Neural cell (in vitro differentiated cells): ENCODE measurements at regions not wholly inside any gene's neighbourhood (a gene's known extent, or its start where the extent isn't known, plus 50 kb on each side); places are given as distances from the start of the nearest gene placed in this dataset.

Experiments
- H2AFZ ChIP-seq: fragments of 200-600, 300-800 bp; sonication (generic), shearing (Covaris generic); 2 replicates; pipeline ENCODE4 v1.6.0; 2014; ENCODE audit warnings: low read depth, mild to moderate bottlenecking, antibody characterized with exemption, low read length, moderate library complexity
- H3F3A ChIP-seq: fragments of 200-600 bp; shearing (Covaris generic); 2 replicates; pipeline ENCODE4 v1.6.1; 2016; ENCODE audit warnings: mild to moderate bottlenecking, moderate library complexity, mixed read lengths, antibody characterized with exemption, low read length; ENCODE audit not compliant: insufficient read depth, poor library complexity, severe bottlenecking
- H3K27ac ChIP-seq: fragments of 200-600, 300-800 bp; sonication (generic), shearing (Covaris generic); 2 replicates; pipeline ENCODE4 v1.5.1; 2014; ENCODE audit warnings: mild to moderate bottlenecking, low read length, moderate library complexity
- H3K27me3 ChIP-seq: fragments of 300-800, 200-600 bp; sonication (generic), shearing (Covaris generic); 2 replicates; pipeline ENCODE4 v1.6.0; 2014; ENCODE audit warnings: mild to moderate bottlenecking, low read depth, low read length, moderate library complexity; ENCODE audit not compliant: insufficient read depth
- H3K36me3 ChIP-seq: fragments of 300-800, 200-600 bp; sonication (generic), shearing (Covaris generic); 2 replicates; pipeline ENCODE4 v1.5.1; 2014; ENCODE audit warnings: mild to moderate bottlenecking, antibody characterized with exemption, low read length, moderate library complexity; ENCODE audit not compliant: insufficient read depth
- H3K4me2 ChIP-seq: fragments of 300-800, 200-600 bp; sonication (generic), shearing (Covaris generic); 2 replicates; pipeline ENCODE4 v1.6.0; 2014; ENCODE audit warnings: mild to moderate bottlenecking, low read length
- H3K4me3 ChIP-seq: fragments of 300-800, 200-600 bp; sonication (generic), shearing (Covaris generic); 2 replicates; pipeline ENCODE4 v1.5.1; 2014; ENCODE audit warnings: mild to moderate bottlenecking, low read length, moderate library complexity
- H3K79me2 ChIP-seq: fragments of 200-600 bp; shearing (Covaris generic); replicated peaks from 2 replicates; pipeline ENCODE4 v1.6.0; 2014; ENCODE audit warnings: mild to moderate bottlenecking, low read length, moderate library complexity; ENCODE audit not compliant: insufficient read depth
- H3K9ac ChIP-seq: fragments of 300-800, 200-600 bp; sonication (generic), shearing (Covaris generic); 2 replicates; pipeline ENCODE4 v1.6.1; 2016; ENCODE audit warnings: mild to moderate bottlenecking, low read length, mixed read lengths
- H3K9me2 ChIP-seq: fragments of 200-600 bp; shearing (Covaris generic); 2 replicates; pipeline ENCODE4 v1.6.1; 2016; ENCODE audit warnings: mild to moderate bottlenecking, low read length, mixed read lengths; ENCODE audit not compliant: insufficient read depth
- H3K9me3 ChIP-seq: fragments of 200-600, 300-800 bp; sonication (generic), shearing (Covaris generic); 2 replicates; pipeline ENCODE4 v1.6.1; 2016; ENCODE audit warnings: mild to moderate bottlenecking, mixed run types, low read length, moderate library complexity, mixed read lengths
- H4K20me1 ChIP-seq: fragments of 200-600 bp; shearing (Covaris generic); 2 replicates; pipeline ENCODE4 v1.6.1; 2016; ENCODE audit warnings: mild to moderate bottlenecking, mixed run types; ENCODE audit not compliant: insufficient read depth
- EZH2 ChIP-seq: fragments of 200-600, 300-800 bp; shearing (Covaris generic), sonication (generic); IDR thresholded peaks from 2 replicates; pipeline ENCODE4 v1.6.1; 2014; ENCODE audit warnings: antibody characterized with exemption, low read length, borderline replicate concordance, mild to moderate bottlenecking; ENCODE audit not compliant: insufficient read depth, poor library complexity, severe bottlenecking
- MXI1 ChIP-seq: fragments of 450-650 bp; conservative IDR thresholded peaks from 2 replicates; pipeline ENCODE4 v1.6.1; 2014; ENCODE audit warnings: antibody characterized with exemption, mild to moderate bottlenecking; ENCODE audit not compliant: poor library complexity, severe bottlenecking
- POLR2AphosphoS5 ChIP-seq: IDR thresholded peaks from 2 replicates; pipeline ENCODE4 v1.6.1; 2012
- RAD21 ChIP-seq: fragments of 450-650 bp; conservative IDR thresholded peaks from 2 replicates; pipeline ENCODE4 v1.6.1; 2014; ENCODE audit warnings: antibody characterized with exemption, mild to moderate bottlenecking, moderate library complexity
- TAF1 ChIP-seq: IDR thresholded peaks from 2 replicates; pipeline ENCODE4 v1.6.1; 2012; ENCODE audit warnings: low read depth
- TF ChIP-seq, protein P1 (sequence below): fragments of 450-650 bp; IDR thresholded peaks from 2 replicates; pipeline ENCODE4 v1.5.1; 2014; ENCODE audit warnings: antibody characterized with exemption, mild to moderate bottlenecking, moderate library complexity; ENCODE audit not compliant: poor library complexity, severe bottlenecking
- TF ChIP-seq, protein P2 (sequence below): IDR thresholded peaks from 2 replicates; pipeline ENCODE4 v1.6.1; 2012; ENCODE audit warnings: borderline replicate concordance

DNA sequence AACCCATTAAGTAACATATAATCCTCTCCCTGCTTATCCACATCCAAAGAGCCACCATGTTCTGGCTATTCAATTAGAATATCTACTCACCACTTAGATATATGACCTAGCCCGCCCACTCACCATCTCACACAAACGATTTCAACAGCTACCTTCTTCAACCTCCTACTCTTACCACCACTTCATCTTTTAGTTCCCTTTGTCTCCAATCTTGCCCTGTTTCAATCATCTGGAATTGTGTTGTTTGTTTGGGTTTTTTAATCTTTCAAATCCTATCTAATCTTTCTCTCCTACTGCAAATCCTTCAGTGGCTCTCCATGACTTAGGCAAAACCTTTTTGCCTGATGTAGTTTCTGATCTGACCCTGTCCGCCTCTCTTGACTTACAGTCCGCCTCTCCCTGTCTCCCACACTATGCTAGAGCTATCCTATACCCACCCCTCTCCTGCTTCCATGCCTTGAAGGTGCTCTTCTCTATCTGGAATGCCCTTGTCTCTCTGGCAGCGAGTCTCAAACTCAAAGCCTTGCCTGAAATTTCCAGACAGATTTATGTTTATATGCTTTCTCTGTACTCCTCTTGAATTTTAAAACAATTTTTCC lies 161.0 kb upstream of the CRY1 start:
- TF ChIP-seq EZH2 (no peak), MXI1 (no peak), POLR2AphosphoS5 (no peak), RAD21 (no peak)
- TF ChIP-seq, protein P1, sequence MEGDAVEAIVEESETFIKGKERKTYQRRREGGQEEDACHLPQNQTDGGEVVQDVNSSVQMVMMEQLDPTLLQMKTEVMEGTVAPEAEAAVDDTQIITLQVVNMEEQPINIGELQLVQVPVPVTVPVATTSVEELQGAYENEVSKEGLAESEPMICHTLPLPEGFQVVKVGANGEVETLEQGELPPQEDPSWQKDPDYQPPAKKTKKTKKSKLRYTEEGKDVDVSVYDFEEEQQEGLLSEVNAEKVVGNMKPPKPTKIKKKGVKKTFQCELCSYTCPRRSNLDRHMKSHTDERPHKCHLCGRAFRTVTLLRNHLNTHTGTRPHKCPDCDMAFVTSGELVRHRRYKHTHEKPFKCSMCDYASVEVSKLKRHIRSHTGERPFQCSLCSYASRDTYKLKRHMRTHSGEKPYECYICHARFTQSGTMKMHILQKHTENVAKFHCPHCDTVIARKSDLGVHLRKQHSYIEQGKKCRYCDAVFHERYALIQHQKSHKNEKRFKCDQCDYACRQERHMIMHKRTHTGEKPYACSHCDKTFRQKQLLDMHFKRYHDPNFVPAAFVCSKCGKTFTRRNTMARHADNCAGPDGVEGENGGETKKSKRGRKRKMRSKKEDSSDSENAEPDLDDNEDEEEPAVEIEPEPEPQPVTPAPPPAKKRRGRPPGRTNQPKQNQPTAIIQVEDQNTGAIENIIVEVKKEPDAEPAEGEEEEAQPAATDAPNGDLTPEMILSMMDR = no peak
- TF ChIP-seq, protein P2, sequence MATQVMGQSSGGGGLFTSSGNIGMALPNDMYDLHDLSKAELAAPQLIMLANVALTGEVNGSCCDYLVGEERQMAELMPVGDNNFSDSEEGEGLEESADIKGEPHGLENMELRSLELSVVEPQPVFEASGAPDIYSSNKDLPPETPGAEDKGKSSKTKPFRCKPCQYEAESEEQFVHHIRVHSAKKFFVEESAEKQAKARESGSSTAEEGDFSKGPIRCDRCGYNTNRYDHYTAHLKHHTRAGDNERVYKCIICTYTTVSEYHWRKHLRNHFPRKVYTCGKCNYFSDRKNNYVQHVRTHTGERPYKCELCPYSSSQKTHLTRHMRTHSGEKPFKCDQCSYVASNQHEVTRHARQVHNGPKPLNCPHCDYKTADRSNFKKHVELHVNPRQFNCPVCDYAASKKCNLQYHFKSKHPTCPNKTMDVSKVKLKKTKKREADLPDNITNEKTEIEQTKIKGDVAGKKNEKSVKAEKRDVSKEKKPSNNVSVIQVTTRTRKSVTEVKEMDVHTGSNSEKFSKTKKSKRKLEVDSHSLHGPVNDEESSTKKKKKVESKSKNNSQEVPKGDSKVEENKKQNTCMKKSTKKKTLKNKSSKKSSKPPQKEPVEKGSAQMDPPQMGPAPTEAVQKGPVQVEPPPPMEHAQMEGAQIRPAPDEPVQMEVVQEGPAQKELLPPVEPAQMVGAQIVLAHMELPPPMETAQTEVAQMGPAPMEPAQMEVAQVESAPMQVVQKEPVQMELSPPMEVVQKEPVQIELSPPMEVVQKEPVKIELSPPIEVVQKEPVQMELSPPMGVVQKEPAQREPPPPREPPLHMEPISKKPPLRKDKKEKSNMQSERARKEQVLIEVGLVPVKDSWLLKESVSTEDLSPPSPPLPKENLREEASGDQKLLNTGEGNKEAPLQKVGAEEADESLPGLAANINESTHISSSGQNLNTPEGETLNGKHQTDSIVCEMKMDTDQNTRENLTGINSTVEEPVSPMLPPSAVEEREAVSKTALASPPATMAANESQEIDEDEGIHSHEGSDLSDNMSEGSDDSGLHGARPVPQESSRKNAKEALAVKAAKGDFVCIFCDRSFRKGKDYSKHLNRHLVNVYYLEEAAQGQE = no peak
- H3K4me3 ChIP-seq = no peak overlapping the region
- H3K36me3 ChIP-seq = no peaks in the 10 kb centered on the region
- no peaks in the 10 kb centered on the region for H3K79me2 ChIP-seq
- H2AFZ ChIP-seq = no peak overlapping the region
- no peaks in the 10 kb centered on the region for H3F3A ChIP-seq
- no peaks in the 10 kb centered on the region for H4K20me1 ChIP-seq
- no peaks in the 10 kb centered on the region for H3K27me3 ChIP-seq
- no peaks in the 10 kb centered on the region for H3K9me2 ChIP-seq
- H3K4me2 ChIP-seq = no peak overlapping the region
- H3K9ac ChIP-seq = no peak overlapping the region
- no peak overlapping the region for H3K27ac ChIP-seq
- no peaks in the 10 kb centered on the region for H3K9me3 ChIP-seq

DNA sequence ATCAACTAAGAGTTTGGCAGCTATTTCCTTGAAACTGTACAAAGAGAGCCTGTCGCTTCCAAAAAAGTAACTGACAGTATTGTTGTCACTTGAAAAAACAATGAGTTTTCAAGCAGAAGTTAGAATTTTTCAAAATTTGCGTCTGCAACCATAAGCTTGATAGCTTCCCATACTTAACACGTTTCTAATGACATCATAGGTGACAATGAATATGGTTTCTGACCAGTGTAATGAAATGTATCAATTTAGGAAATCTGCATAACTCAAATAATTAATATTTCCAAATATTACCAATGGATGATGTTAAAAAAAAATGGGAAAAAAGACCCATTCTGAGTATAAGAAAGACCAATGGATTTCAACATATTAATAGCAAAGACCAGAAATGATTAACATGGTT lies 165.4 kb upstream of the CRY1 start:
- H3K27ac ChIP-seq = no peak overlapping the region
- no peaks in the 10 kb centered on the region for H3K9me3 ChIP-seq
- no peaks in the 10 kb centered on the region for H3F3A ChIP-seq
- no peak overlapping the region for H2AFZ ChIP-seq
- no peaks in the 10 kb centered on the region for H3K9me2 ChIP-seq
- no peaks in the 10 kb centered on the region for H3K79me2 ChIP-seq
- H3K27me3 ChIP-seq = no peaks in the 10 kb centered on the region
- no peaks in the 10 kb centered on the region for H4K20me1 ChIP-seq
- TF ChIP-seq TAF1 (no peak), EZH2 (no peak)
- TF ChIP-seq, protein P2 = no peak
- no peak overlapping the region for H3K4me3 ChIP-seq
- no peak overlapping the region for H3K9ac ChIP-seq
- H3K4me2 ChIP-seq = no peak overlapping the region
- H3K36me3 ChIP-seq = no peaks in the 10 kb centered on the region
